CD4-positive, alpha-beta T cell treated with Interleukin-21 for 1 hour (primary cell): ENCODE measurements at regions not wholly inside any gene's neighbourhood (a gene's known extent, or its start where the extent isn't known, plus 50 kb on each side); places are given as distances from the start of the nearest gene placed in this dataset.
A peak's percentile ranks its signal among the peaks of the same experiment; 100 is the strongest.

ENCODE experiments used
- DNase-seq: peaks from one replicate; pipeline ENCODE4 v3.0.0-alpha.2; 2020

DNA sequence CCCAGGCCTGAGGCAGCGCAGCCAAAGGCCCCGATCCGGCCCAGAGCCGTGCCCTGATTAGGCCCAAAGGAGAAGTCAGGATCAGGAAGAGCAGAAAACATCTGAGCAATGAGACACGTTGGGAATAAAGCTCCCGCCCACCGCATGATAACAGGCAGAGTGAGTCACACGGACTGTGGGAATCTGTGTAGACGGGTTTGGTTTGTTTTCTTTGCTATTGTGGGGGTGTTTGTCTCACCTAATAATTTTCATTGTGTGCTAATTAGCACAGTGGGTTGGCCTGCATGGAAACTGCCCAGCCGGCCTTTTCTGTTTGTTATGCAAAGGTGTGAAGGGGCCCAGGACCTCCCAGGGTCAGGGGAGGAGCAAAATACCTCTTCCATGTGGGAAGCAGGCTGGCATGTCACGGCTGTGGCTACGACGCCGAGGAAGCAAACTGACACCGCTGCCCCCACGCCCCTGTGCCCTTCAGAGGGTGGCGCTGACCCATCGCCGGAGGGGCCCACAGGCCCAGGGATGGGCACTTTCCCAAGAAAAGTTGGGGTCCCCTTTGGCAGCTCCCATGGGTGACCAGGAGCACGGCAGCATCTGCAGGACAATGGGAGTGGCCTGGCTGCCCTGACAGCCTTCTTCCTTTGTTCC is 68.4 kb upstream of the CTDP1 start:
- DNase-seq: no peak

DNA sequence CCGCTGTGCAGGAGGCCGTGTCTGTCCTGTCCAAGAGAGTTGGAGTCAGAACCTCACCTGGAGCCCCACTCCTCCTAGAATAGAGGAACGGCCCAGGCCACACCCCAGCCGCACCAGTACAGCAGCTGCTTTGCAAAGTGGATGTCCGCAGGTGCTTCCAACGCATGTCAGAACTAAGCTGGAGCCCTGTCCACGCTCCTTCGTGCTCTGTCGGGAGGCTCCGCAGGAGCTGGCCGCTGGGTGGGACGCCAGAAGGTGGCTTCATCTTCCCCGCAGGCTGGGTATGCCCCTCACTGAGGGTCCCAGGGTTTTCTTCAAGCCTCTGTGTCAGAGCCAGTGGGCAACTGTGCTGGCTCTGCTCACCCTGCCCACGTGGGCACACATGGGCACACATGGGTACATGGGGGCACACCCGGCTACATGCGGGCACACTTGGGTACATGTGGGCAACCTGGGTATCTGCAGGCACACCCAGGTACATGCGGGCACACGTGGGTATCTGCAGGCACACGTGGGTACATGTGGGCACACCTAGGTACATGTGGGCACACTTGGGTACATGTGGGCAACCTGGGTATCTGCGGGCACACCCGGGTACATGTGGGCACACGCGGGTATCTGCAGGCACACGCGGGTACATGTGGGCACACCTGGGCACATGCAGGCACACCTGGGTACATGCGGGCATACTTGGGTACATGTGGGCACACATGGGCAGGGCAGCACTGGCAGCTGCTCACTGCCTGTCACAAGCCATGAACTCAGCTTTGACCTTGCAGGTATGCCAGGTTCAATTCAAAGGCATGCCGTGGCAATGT is 67.1 kb upstream of the CTDP1 start:
- DNase-seq: no peak

DNA sequence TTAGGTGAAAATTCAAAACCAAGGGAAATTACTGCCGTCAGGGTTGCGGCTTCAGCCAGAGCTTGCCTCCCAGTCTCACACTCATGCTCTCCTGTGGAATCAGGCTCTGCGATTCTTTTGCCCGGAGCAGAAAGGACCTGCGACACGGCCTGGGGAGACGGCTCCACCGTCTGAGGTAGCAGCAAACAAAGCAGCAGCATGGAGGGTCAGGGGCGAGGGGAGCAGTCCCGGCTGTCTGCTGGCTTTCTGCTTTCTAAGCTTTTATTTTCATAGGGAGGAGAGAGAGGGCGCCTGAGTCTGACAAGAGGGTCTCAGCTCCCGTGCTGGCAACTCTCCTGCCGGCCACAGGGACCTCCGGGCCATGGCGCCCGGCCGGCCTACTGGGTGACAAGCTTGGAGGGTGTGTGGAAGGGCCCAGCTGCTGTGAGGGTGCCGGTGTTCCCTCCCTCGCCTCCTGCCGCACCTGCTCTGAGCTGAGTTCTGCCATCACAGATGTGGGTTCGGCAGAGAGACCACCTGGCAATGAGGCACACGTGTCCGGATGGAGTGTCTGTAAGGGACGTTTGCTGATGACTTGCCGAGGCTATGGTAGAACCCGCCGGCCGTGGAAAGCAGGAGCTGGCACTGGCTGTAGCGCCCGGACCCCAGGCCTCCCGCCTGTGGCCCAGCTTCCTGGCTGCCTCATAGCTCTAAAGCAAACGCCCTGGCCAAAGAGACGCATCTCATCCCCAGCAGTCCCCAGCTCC is 66.2 kb upstream of the CTDP1 start:
- no peak for DNase-seq

DNA sequence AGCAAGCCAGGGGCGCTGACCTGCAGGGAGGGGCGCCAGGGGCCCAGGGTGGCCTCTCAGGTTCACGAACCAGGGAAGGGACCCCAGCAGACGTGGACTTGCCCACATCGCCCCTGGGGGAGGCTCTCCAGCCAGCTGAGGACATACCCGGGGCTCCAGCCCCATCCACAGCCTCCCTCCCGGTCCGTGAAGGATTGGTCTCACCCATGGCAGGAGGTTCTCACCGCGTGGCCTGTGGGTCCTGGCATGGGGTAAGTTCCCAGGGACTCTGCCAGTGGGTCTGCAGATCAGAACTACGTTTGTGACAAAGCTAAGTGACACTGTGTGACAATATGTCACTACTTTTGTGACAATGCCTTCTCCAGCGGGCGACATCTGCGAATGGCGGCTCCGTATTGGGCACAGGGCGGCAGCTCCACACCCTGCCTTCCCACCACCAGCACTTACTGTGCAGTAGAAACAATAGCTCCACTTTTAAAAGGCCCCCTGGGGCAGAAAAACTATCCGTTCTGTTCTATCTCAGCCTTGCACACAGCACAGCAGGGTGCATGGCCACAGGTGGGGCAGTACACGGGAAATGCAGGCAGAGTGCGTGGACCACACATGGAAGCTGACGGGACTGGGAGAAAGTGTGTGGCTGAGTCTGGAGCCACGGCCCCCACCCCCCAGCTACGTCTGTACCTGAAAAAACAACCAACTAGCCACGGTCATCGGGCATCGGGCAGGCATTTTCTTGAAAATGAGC is 65.2 kb upstream of the CTDP1 start:
- no peak for DNase-seq

DNA sequence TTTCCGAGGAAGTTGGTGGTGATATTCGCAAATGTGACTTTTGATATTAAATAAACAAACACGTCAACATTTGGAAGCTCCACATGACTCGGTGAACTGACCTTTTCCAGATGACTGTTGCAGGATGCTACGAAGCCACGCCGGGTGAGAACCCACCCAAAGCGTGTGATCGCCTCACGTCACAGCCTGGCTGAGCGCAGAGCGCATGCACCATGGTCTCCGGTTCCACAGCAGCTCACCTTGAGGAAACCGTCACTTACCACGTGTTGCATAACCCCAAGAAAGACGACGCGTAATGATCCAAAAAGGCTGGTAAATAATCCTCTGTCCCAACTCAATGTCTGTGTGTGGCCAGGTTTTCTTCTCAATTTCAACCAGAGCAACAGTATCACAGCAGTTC is 64.5 kb upstream of the CTDP1 start:
- no peak for DNase-seq

DNA sequence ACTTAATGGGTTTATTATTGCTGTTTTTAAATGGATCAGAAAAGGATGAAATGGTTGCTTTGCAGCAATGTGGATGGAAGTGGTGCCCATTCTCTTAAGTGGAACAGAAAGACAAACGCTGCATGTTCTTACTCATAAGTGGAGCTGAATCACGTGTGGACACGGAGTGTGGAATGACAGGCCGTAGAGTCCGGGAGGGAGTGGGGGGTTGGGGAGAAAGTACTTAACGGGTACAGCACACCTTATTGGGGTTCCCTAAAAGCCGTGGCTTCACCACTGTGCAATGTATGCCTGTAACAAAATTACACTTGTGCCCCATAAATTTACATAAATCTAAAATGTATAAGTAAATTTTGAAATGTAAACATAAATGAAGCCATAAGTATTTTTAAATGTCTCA is 64.0 kb upstream of the CTDP1 start:
- no peak for DNase-seq

DNA sequence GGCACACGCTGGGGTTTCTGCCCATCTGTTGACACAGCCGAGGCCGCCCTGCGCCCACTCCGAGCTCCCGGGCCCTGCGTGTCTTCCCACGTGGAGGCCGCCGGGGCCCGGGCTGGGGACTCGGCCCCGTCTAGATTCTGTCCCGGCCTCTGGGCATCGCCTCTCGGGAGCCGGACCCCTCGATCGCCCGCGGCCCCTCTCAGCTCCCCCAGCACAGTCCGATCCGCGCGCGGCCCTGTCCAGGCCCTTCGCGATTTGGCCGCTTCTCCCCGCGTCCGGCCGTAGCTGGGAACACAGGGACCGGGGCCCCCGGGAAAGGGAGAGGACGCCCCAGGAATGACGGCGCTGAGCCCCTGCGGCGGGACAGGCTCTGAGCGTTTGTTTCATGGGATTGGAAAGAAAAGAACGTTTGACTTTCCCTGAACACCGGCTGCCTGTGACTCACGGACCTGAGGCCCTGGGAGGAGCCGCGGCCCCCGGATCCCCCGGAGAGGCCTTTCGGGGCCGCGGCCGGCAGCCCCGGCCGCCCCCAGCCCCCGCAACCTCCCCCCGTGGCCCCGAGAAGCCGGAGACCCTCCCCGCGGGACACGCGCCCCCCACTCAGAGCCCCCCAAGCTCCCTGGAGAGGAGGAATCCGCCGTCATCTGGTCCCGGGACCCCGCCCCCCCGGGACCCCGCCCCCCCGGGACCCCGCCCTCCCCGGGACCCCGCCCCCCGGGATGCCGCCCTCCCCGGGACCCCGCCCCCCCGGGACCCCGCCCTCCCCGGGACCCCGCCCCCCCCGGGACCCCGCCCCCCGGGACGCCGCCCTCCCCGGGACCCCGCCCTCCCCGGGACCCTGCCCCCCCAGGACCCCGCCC is 62.7 kb upstream of the CTDP1 start:
- DNase-seq: no peak

DNA sequence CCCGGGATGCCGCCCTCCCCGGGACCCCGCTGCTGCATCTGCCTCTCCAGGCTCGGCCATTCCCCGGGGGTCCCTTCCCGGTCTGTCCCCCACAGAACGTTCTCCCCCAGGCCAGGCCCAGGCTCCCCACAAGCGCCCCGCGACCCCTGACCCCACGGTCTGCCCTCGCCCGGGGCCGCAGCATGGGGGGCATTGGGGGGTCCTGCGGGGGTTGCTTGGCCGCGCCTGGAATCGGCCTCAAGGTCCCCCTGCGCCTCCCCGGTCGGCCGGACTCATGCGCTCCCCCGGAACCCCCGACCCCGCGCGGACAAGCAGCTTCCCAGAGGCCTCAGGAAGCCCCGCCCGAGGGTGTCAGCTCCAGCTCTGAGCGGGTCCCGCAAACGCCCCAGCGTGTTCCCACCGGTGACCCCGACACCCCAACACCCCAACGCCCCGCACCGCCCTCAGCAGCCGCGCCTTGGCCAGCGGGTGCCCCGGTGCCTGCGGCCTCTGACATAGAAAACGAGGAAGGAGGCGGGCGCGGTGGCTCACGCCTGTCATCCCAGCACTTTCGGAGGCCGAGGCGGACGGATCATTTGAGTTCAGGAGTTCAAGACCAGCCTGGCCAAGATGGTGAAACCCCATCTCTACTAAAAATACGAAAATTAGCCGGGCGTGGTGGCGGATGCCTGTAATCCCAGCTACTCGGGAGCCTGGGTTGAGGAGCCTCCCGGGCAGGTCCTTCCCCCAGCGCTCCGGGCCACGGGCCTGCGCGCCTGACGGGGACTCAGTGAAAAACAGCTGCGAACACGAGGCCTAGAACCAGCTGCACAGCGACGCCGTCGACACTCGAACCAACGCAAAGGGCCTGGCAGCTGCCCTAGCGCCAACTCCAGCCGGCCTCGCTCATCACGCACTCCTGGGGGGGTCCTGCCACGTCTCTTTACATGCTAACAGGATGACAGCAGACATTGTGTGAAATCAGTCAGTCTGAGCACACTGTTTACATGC is 61.8 kb upstream of the CTDP1 start:
- no peak for DNase-seq

DNA sequence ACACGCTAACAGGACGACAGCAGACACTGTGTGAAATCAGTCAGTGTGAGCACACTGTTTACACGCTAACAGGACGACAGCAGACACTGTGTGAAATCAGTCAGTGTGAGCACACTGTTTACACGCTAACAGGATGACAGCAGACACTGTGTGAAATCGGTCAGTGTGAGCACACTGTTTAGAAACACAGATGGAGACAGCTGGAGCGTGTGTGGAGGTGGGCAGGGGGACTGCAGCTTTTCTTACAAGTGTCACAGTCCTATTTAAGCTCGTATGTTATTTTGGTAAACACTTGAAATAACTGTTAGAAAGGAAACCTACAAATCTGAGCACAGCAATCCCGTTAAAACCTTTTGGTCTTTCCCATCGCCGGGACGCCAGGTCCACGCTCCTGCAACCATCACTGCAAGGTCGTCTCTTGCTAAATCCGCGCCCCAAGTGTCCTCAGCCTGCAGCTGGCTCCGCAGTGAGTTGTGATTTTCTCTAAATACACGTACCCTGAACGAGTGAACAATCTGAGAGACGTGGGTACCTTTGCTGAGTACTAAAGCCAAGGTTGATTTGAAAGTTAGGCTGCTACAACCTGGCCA is 58.9 kb upstream of the CTDP1 start:
- DNase-seq: no peak

DNA sequence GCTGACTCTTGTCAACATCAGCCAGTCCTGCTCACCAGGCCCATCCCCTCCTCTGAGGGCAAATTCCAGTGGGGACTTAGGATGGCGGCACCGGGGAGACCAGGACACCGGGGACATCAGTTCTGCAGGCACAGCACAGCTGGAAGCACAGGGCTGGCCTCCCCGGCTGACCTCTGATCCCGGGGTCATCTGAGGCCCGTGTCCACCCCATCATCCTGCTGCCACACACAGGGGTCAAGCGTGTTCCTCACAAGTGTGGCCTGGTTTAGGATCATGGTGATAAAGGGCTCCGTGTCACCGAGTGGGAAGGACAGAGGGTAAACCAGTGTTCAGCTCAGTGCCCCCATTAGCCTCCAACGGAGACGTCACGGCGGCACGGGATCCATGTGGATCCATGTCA is 58.1 kb upstream of the CTDP1 start:
- no peak for DNase-seq

DNA sequence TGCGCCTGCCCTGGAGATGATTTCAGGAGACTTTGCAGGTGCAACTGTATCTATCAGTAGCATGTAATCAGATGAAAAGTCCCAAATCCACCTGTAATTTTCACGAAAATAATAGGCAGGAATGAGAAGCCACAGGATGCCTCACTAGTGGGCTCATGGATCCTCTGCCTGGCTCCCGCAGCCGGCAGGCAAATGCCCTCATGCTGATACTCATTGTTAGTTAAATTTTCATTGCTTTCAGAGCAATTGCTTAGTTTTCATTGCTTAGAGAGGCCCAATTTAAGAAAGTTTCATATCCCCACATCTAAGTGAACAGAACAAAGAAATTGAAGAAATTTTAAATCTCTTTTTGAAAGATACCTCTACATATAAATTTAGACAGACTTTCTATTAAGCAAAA is 57.6 kb upstream of the CTDP1 start:
- no peak for DNase-seq

DNA sequence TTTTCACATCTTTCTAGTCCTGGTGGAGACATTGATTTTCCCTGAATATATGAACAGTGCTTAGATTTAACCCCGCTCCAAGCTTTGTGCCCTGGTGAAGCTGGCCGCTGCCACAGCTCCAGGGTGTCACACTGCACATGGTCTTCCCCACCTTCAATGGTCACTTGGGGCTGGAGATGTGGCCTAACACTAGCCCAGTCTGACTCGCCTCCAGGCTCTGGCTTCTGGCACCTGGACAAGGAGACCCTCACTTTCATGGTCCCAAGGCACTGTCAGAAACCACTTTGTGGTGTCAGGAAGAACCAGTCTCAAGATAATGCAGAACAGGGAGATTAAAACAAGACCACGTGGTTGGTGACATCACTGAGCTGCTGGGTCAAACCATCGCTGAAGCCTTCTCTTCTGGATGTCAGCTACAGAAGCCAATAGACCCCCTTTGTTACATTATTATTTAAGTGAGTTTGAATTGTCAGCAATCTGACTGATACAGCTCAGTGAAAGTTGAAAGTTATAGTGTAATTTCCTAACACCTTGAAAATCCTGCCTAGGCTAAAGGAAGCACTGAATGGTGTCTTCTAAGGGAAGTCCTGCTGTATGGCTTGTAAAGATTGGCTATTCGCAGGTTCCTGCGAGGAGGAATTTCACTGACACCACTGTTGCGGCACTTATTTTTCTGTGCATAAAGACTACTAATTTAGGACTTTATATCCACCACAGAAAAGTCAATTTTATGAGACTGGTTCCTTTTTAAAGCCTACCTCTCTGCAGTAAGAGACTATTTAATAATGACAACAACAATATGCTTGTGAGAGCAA is 55.0 kb upstream of the CTDP1 start:
- no peak for DNase-seq

DNA sequence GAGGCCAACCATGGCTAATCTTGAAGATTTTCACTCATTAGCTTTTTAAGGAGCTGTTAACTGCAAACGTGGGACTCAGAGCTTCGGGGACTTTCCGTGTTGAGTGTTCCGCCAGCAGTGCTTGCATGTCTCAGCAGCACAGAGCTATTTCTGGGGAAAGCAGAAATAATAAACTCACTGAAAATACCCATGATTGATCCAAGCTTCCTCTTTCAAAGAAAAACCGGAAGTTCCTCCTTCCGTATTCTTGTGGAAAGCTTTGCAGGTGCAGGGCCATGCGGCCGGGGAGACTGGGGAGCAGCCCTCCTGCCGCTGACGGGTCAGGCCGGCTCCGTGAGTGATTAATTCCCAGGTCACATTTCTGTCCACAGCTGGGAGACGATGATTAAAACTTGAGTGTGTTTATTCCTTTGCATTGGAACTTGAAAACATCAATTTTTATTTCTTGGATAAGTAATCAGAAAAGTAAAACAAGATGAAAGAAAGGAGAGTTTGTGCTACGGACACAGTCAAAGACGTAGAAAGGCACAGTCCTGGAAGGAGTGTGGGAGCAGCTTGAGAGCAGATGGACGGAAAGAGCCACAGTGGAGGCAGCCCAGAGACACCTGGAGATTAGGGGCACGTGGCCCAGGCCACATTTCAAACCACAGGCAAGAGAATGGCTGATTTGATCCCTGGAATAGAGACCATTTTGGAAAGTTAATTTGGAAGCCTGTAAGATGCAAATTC is 54.2 kb upstream of the CTDP1 start:
- peak; percentile 24 for DNase-seq

DNA sequence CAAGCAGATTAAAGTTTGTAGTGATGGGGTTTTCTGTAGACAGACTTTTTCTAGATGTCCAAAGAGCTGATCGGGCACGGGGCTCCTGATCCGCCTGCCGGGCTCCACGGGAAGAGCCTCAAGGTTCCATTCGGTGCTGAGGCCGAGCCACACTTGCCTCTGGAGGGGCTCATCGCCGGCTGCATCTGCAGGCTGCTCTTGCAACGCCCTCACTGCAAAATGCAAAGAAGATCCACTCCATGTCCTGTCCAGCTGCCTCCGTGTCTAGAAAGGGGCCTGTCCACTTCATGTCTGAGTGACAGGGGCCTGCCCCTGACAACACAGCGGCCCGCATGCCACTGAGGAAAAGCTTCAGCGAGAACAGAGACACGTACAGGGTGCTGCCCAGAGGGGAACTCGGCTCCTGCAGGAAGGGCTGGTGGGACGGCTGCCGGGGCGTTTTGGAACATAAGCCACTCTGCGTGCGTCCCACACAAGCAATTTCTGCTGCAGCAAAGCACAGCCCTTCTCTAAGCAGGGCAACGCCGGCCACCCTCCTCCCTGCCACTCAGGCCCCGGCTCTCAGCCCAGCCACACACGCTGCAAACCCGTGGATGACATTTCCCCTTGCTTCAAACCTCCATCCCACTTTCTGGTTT is 53.6 kb upstream of the CTDP1 start:
- DNase-seq: no peak

DNA sequence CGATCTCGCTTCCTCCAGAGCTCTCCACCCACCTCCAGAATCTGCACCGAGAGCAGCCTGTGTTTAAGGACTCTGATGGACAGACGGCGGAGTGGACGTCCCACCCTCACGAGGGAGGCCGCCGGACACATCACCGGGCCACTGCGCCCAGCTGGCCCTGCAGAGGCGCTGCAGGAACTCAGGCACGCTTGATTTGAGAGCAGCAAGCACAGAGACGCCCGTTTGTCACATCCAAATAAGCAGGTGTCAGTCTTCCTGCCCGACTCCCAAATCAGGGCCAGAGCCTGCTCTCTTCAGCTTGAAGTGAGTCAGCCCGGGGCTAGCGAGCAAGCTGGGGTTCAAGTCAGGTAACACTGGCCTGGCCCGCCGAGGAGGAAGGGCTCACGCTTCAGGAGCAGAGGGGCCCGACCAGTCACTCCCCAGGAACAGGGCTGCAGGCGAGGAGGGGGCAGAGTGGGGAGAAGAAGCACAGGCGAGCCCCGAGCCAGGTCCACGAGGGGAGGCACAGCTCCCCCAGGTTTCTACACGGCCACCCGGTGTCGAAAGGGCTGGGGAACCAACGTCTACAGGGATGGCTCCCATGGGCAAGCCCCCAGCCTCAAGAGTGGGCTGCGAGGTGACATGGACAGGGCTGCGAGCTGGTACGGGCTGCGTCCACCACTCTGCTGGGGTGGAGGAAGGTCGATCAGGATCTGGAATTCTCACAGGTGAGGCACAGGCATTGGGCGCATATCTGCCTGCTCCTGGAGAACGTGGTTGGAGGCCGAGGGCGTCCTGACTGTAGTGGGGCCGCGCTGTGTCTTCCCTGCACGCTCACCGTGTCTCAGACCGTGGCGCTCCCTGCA is 52.5 kb upstream of the CTDP1 start:
- no peak for DNase-seq

DNA sequence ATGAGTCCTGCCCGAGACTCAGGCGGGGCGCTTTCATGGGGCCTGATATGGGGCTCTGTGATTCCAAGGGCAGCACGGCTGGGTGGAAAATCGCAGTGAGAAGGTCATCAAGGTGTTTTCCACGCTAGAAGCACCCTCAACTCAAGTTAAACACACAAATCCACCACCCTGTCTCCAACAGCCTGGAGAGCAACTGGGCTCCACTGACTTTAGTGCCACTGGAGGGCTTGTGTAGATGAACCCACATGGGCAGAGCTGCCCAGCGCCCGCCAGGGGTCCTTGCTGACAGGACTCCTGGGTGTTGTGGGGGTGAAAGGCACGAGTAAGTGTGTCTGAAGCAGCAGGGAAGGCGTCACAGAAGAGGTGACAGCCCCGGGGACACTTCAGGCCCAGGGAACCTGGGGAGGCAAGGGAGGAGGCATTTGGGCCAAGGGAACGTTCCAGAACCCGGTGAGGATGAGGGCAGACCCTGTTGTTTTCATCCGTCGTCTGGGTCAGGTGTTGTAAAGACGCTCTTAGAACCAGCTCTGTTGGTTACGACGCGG is 51.8 kb upstream of the CTDP1 start:
- no peak for DNase-seq
